ENCODE measurements at regions not wholly inside any gene's neighbourhood (a gene's known extent, or its start where the extent isn't known, plus 50 kb on each side); places are given as distances from the start of the nearest gene placed in this dataset.

GRCh38 chr15:97521381-97522285, 438.9 kb upstream of the ARRDC4 start:
- DNase-seq = peak; percentile 35

- peak; percentile 24 for DNase-seq
These were observed 438.2 kb upstream of the ARRDC4 start for GRCh38 chr15:97522347-97522746.

GRCh38 chr15:97525809-97526208, 434.7 kb upstream of the ARRDC4 start:
- DNase-seq = no peak

GRCh38 chr15:97528238-97528637, 432.3 kb upstream of the ARRDC4 start:
- no peak for DNase-seq

GRCh38 chr15:97545799-97546198, 414.7 kb upstream of the ARRDC4 start:
- peak; percentile 99 for DNase-seq

- peak; percentile 52 for DNase-seq
These were observed 413.1 kb upstream of the ARRDC4 start for GRCh38 chr15:97547381-97547780.

- DNase-seq = peak; percentile 78
These were observed 399.0 kb upstream of the ARRDC4 start for GRCh38 chr15:97561529-97561928.

- DNase-seq = no peak
These were observed 397.0 kb upstream of the ARRDC4 start for GRCh38 chr15:97563516-97563915.

- DNase-seq = no peak
These were observed 393.5 kb upstream of the ARRDC4 start for GRCh38 chr15:97566961-97567360.

- DNase-seq = no peak
These were observed 393.1 kb upstream of the ARRDC4 start for GRCh38 chr15:97567411-97567810.

- DNase-seq = no peak
These were observed 383.4 kb upstream of the ARRDC4 start for GRCh38 chr15:97576929-97577645.

- DNase-seq = no peak
These were observed 375.1 kb upstream of the ARRDC4 start for GRCh38 chr15:97585408-97585807.

GRCh38 chr15:97592778-97593177, 367.7 kb upstream of the ARRDC4 start:
- no peak for DNase-seq

- no peak for DNase-seq
These were observed 362.7 kb upstream of the ARRDC4 start for GRCh38 chr15:97597801-97598200.

- DNase-seq = no peak
These were observed 362.1 kb upstream of the ARRDC4 start for GRCh38 chr15:97598353-97598798.

GRCh38 chr15:97600190-97600589, 360.3 kb upstream of the ARRDC4 start:
- no peak for DNase-seq

GRCh38 chr15:97604677-97605076, 355.8 kb upstream of the ARRDC4 start:
- DNase-seq = no peak

GRCh38 chr15:97615114-97615513, 345.4 kb upstream of the ARRDC4 start:
- DNase-seq = no peak

- no peak for DNase-seq
These were observed 337.3 kb upstream of the ARRDC4 start for GRCh38 chr15:97623091-97623661.

GRCh38 chr15:97627634-97628033, 332.9 kb upstream of the ARRDC4 start:
- DNase-seq = no peak

- no peak for DNase-seq
These were observed 314.7 kb upstream of the ARRDC4 start for GRCh38 chr15:97645758-97646157.

GRCh38 chr15:97648728-97649127, 311.8 kb upstream of the ARRDC4 start:
- no peak for DNase-seq

- no peak for DNase-seq
These were observed 308.5 kb upstream of the ARRDC4 start for GRCh38 chr15:97652041-97652440.

GRCh38 chr15:97652700-97653167, 307.8 kb upstream of the ARRDC4 start:
- no peak for DNase-seq

Data from MV-4-11 (cell line).